IPS-11a (cell line): ENCODE measurements at regions not wholly inside any gene's neighbourhood (a gene's known extent, or its start where the extent isn't known, plus 50 kb on each side); places are given as distances from the start of the nearest gene placed in this dataset.

Experiments used
- H3K4me3 ChIP-seq: one replicate; pipeline ENCODE4 v1.5.1; 2013; ENCODE audit warnings: low read depth, low read length, control low read depth

GRCh38 chr11:90911192-90911591, 688.3 kb upstream of the CHORDC1 start:
- H3K4me3 ChIP-seq: no peak overlapping the region

GRCh38 chr11:90908074-90908473, 685.2 kb upstream of the CHORDC1 start:
- H3K4me3 ChIP-seq: no peak overlapping the region

DNA sequence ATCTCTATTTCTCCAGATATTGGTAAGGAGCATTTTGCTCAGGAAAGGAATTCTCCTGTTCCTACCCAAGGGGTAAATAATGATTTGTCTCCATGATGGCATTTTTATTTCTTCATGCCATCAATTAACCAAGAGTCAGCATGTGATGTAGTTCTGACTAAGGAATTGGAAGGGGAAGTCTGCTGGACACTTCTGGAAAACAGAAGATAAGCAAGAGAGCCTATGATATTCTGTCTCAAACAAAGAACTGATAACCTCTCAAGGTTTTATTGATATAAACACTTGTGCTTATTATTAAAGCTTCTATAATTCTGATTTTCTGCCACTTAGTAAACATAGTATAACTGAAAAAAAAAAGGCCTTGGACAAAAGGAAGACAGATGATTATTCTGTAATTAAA, 673.0 kb upstream of the CHORDC1 start:
- H3K4me3 ChIP-seq: no peak overlapping the region

DNA sequence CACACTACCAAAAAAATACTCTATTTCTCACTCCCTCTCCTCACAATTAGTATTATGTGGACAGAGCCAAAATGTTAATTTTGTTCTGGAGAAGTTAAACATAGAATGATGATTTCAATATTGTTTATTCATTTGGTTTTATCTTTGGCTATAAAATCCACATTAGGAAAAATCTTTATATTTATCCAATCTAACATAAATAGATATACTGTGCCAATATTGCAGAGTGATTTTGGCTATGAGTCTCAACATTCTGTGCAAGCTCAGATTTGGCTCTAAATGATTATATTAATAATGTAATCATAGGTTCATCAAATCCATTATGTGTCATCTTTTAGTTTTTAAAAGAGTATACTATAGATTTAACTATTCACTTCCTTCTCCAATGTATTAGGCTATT, 667.5 kb upstream of the CHORDC1 start:
- H3K4me3 ChIP-seq: no peak overlapping the region

DNA sequence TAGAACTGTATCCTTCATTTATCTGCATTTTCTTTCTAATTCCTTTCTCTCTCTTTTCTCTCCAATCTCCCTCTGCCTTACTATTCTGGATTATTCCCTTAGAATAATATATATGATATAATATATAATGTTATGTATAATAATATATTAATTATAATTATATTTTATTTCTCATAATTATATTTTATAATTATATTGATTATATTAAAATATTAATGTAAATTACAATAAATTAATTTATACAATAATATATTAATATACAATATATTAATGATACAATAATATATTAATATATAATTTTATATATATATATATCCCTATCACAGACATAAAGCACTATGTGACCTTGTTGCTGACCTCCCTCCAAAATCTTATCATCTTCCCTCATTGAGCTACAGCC, 661.3 kb upstream of the CHORDC1 start:
- H3K4me3 ChIP-seq: no peak overlapping the region

DNA sequence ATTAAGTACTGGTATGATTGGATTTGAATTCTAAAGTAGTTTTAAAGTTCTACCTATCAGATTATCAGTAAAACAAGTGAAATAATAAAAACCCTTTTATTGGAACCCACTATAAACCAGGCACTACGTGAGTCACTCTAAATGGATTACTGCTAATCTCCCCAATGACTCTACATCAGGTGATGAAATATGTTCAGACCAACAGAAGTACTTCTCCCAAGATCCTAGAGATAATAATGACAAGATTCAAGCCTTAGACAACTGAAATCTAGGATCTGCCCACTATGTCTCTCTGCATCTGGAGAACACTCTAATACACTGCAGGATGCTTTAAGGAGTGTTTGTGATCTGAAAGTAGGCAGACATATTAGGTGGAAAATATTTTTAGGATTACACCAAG, 652.1 kb upstream of the CHORDC1 start:
- H3K4me3 ChIP-seq: no peak overlapping the region

DNA sequence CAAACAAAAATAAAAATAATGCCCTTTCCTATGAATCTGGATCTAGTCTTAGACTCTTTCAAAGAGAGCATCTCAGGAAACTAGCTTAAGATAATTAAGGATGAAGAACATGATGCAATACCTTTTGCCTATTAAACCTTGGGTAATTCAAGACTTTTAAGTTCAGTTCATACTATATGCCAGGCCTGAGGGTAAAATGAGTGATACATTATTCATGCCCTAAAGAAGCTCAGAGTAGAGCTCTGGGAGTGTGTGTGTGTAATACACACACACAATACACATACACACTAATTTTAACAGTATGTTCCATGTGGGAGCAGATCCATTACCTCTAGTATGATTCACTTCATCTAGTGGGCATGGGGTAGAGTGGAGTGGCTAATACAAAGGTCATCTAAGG, 651.4 kb upstream of the CHORDC1 start:
- H3K4me3 ChIP-seq: no peak overlapping the region

- H3K4me3 ChIP-seq: no peak overlapping the region
Measured at GRCh38 chr11:90867416-90867815, 644.6 kb upstream of the CHORDC1 start.

GRCh38 chr11:90856790-90857189, 633.9 kb upstream of the CHORDC1 start:
- H3K4me3 ChIP-seq: no peak overlapping the region

DNA sequence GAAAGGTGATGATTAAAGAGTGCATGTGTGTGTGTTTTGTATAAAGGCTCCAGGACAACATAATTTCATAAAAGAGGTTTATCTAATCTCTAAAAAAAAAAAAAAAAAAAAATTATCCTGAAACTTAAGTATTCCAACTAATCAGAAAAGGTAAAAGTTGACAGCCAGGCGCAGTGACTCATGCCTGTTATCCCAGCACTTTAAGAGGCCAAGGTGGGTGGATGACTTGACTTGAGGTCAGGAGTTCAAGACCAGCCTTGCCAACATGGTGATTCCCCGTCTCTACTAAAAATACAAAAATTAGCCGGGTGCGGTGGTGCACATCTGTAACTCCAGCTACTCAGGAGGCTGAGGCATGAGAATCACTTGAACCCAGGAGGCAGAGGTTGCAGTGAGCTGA, 632.7 kb upstream of the CHORDC1 start:
- no peak overlapping the region for H3K4me3 ChIP-seq

DNA sequence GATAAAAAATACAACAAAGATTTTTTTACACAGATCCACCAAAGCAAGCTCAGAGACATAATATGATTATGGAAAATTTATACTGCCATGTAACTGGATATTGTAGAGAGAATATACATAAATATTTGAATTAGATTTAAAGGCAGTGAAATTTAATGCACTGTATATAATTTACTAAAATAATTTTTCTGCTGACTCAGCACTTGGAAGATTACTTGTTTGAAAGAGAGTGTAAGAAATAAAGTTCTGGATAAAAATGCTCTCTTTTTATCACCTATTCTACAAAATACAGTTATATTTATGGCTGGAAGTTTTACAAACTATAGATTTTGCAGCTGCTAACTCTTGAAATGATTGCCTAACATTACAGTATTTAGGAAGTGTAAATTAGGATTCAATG, 628.3 kb upstream of the CHORDC1 start:
- H3K4me3 ChIP-seq: no peak overlapping the region

DNA sequence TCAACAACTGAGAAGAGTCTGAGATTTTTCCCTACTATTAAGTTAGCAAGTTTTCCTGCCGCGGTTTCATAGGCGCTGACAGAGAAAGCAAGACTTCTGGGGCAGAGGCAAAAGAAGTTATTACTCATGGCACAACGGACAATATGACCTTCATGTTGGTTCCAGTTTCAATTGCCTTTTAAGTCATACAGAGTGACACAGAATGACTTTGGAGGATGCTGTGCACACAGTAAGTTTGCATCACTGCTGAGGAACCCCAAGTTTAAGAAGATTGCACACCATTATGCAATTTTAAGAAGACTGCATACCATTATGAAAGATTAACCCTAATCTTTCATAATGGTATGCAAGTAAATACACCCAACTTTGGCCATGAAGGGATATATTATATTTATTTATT, 626.5 kb upstream of the CHORDC1 start:
- H3K4me3 ChIP-seq: no peak overlapping the region

DNA sequence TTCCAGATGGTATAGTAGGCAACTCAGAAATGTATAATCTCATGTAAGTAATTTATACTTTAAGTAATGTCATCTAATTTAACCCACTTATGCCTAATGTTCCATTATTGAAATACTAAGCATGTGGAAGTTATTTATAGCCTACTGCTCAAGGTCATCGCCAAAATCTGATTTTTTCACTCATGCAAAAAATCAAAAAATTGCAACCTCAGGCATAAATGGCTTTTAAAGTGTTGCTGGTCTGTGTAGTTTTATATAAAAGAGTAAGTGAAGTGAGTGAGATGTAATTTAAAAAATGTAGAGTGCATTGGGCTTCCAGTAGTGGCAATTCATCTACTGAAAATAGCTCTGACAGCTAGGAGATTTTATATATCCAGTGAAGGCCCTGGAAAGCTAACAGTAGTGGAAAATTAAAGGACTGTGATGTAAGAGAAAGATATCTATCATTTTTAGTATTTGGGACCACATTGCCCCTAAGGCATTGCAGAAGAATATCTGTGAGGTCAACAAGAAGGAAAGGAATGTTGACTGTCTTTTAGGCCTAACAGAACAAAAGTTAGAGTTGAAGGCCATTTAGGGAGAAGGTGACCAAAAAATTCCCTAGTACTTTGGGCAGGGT, 624.5 kb upstream of the CHORDC1 start:
- no peak overlapping the region for H3K4me3 ChIP-seq

DNA sequence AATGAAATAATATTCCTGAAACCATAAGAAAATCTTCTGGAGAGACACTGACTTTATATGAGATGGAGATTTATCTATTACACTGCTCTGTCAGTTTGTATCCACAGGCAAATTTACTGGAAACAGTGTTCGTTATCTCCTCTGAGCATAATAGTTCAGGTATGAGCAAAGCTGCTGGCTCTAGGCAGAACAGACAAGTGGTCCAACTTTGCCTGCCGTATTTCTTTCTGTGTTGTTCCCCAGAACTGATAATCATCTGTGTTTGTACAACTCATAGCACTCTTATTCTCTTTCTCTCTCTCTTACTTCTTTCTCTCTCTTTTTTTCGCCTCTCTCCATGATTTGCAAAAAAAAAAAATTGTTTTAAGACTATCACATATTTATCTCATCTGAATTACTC, 623.8 kb upstream of the CHORDC1 start:
- no peak overlapping the region for H3K4me3 ChIP-seq

GRCh38 chr11:90845799-90846198, 623.0 kb upstream of the CHORDC1 start:
- H3K4me3 ChIP-seq: no peak overlapping the region

DNA sequence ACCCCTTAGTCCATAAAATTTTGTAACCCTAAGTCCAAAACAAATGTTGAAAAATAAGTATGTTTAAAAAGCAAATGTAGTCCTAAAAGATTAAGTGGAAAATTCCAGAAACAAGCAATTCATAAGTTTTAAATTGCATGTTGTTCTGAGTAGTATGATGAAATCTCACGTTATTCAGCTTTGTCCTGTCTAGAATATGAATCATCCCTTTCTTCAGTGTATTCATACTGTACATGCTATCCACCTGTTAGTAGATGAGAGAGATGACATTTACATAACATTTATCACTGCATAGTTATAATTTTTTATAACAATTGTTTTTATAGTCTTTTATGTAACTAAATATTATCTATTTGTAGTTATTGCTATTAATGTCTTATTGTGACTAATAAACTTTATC, 622.3 kb upstream of the CHORDC1 start:
- H3K4me3 ChIP-seq: no peak overlapping the region

DNA sequence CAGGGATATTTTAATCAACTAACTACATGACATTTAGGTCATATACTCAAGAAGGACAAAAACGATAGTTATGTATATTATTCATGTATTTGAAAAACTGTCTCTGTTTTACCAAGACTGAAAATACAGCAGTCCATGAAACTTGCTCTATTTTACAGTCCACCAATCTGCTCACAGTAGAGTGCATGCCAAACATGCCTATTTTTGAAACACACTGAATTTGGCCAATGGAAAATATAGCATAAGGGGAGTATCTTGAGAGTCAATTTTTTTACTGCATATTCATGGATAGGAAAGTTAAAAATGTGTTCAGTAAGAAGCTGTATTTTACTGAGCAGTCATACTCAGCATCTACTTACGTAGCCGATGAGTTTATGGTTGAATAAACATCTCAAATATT, 621.2 kb upstream of the CHORDC1 start:
- no peak overlapping the region for H3K4me3 ChIP-seq

- no peak overlapping the region for H3K4me3 ChIP-seq
Measured at GRCh38 chr11:90842681-90843080, 619.8 kb upstream of the CHORDC1 start.

GRCh38 chr11:90840071-90840470, 617.2 kb upstream of the CHORDC1 start:
- H3K4me3 ChIP-seq: no peak overlapping the region

- H3K4me3 ChIP-seq: no peak overlapping the region
Measured at GRCh38 chr11:90836031-90836430, 613.2 kb upstream of the CHORDC1 start.

GRCh38 chr11:90823446-90823845, 600.6 kb upstream of the CHORDC1 start:
- no peak overlapping the region for H3K4me3 ChIP-seq

- H3K4me3 ChIP-seq: no peak overlapping the region
Measured at GRCh38 chr11:90822996-90823395, 600.1 kb upstream of the CHORDC1 start.

DNA sequence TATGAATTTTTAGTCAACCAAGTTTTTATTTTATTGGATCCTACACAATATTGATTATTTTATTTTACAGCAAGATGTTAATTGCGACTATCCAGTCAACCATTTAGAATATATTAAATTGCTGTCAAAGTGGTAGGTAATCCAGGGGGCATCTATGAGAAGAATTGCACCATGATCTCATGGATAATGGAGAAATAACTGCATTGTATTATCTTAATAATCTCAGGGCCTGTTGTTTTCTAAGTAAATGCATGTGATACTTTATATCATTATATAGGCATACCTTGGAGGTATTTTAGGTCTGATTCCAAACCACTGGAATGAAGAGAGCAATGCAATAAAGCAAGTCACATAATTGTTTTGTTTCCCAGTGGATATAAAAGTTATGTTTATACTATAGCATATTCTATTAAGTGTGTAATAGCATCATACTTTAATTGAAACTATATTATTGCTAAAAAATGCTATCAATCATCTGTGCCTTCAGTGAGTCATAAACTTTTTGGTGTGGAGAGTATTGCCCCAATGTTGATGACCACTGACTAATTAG, 595.4 kb upstream of the CHORDC1 start:
- no peak overlapping the region for H3K4me3 ChIP-seq
